HG03460 (cell line): ENCODE measurements at regions not wholly inside any gene's neighbourhood (a gene's known extent, or its start where the extent isn't known, plus 50 kb on each side); places are given as distances from the start of the nearest gene placed in this dataset.

Source experiments
- ATAC-seq: cut with Tn5 transposase; IDR thresholded peaks from one replicate; pipeline ENCODE4 v1.9.1; 2021; ENCODE audit not compliant: unreplicated experiment

- ATAC-seq = no peak
Observed at GRCh38 chr13:57784633-57785032, 153.1 kb downstream of the PCDH17 start.

DNA sequence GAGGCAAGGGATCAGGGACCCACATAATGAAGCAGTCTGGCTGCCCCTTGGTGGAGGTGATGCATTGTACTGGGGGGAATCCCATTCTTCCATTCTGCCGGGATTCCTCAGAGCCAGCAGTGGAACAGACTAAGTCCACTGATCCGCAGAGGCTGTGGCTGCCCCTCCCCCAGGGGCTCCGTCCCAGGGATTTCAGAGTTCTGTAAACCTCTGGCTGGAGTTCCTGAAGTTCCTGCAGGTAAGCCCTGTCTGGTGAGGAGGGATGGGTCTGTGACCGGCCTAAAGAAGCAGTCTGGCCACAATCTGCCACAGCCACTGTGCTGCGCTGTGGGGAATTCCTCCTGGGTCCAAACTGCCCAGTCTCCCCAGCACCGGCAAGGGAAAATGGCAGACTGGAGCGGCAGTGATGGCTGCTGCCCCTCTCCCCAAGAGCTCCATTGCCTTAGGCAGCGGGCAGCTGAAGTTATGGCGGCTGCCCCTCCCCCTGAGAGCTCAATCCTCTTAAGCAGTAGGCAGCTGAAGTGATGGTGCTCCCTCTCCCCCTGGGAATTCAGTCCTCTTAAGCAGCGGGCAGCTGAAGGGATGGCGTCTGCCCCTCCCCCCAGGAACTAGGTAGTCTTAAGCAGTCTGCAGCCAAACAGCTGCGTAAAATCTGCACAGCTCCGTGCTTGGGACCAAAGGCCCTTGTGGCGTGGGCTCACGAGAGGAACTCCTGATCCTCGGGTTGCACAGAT lies 155.7 kb downstream of the PCDH17 start:
- no peak for ATAC-seq

DNA sequence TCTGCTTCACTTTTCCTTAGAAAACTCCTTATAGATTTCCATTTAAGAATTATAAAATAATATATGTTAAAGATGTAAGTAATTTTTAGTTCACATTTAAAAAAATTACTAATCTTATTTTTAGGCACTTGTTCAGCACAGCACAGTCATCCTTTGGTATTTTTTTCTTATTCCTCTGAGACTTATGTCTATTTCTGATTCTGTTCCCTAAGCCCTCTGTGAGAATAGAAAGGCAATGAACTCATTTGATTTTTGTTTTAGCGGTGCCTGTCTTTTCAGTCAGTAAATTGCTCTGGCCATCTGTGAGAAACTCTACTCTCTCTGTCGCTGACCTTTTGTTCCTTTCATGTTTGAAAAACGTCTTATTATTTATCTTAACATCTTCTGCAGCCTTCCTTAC lies 168.1 kb downstream of the PCDH17 start:
- ATAC-seq = no peak

- ATAC-seq = no peak
Observed at GRCh38 chr13:57813651-57814050, 182.1 kb downstream of the PCDH17 start.

- no peak for ATAC-seq
Observed at GRCh38 chr13:57815600-57815999, 184.1 kb downstream of the PCDH17 start.

GRCh38 chr13:57820924-57821323 lies 189.4 kb downstream of the PCDH17 start:
- ATAC-seq = no peak

DNA sequence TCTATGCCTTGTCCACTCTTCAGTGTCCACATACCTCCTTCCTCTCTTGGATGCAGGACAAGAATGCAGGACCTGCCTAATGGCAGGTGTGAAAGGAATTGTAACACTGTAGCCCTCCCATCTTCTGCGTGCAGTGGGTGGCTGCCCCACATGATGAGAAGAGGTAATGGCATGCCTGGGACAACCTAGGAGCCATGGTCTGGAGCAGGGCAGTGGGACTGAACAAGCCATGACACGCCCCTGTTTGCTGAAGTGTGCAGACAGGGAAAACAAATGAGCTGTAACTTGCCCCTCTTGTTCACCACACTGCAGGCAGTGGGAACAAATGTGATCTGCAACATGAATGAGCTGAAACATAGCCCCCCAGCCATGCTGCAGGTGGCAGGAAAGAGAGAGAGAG lies 192.2 kb downstream of the PCDH17 start:
- ATAC-seq = no peak

GRCh38 chr13:57824121-57824520 lies 192.6 kb downstream of the PCDH17 start:
- ATAC-seq = no peak

GRCh38 chr13:57825066-57825465 lies 193.5 kb downstream of the PCDH17 start:
- ATAC-seq = no peak

DNA sequence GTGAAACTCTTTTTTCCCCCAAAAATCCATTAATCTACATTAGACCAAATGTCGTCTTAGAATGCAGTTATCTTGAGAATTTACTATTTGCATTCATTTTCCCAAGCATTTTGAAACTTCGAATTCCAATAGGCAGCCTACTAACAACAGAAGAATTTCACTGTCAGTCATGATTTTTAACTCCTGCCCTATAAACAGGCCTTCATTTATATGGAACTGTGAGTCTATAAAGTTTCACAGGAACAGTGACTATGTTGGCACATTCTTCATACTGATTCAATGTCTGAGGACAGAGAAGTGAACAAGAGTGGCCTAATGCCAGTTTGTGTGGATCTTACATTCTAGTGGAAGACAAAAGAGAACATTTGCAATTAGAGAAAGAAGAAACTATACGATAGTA lies 198.0 kb downstream of the PCDH17 start:
- no peak for ATAC-seq

- no peak for ATAC-seq
Observed at GRCh38 chr13:57832187-57832586, 200.6 kb downstream of the PCDH17 start.

DNA sequence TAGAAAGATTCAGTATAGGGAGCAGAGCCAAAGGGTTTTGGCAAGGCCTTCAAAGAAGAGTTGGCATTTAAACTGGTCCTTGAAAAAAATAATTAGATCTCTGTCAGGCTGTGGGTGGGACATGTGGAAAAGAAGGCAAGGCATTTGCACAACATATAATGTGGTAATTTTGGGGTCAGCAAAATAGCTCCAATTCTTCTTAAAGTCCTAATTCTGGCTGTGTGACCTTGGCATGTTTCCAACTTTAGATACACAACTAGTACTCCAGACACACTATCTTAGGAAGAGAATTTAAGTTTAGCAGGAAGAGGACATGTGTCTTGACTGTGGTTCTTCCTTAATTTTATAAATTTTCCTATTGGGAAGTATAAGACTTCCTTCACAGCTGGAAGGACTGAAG lies 206.3 kb downstream of the PCDH17 start:
- ATAC-seq = no peak

DNA sequence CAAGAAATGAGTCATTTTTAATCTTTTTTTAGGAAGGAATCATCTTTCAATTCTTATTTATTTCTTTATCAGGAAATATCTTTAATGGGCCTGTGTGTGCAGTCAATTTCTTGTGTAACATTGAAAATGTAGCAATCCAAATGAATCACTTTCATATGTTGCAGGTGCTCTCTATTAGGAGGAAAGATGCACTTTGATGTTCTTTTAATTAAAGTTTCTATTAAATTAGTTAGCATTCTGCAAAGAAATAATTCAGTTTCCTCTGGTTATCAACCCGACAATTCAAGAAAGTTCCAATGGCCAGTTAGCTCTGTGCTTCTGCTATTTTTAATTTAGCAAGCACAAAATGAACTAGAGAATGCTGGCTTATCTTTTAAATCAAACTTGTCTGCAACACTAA lies 212.0 kb downstream of the PCDH17 start:
- ATAC-seq = no peak

DNA sequence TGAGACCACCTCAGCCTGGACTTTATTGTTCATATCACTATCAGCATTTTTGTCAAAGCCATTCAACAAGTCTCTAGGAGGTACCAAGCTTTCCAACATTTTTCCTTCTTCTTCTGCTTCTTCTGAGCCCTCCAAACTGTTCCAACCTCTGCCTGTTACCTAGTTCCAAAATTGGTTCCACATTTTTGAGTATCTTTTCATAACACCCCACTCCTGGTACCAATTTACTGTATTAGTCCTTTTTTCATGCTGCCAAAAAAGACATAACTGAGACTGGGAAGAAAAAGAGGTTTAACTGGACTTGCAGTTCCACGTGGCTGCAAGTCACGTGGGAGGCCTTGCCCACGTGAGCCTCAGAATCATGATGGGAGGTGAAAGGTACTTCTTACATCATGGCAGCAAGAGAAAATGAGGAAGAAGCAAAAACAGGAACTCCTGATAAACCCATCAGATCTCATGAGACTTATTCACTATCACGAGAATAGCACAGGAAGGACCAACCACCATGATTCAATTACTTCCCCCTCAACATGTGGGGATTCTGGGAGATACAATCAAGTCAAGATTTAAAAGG lies 215.1 kb downstream of the PCDH17 start:
- ATAC-seq = no peak

DNA sequence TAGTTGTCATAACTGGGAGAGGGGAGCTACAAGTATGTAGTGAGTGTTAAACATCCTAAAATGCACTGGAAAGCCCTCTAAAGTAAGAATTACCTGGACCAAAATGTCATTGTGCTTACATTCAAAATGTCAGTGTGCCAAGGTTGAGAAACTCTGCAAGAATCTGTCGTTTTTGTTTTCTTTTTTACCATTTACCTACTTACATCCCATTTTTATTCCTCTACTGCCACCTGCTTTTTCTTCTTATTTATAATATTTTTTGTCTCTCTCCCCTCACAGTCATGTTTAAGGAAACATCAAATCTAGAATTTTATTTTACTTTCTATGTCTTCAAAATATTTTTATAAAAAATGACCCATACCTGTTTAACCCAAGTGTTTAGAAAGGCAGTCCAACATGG lies 226.4 kb downstream of the PCDH17 start:
- no peak for ATAC-seq

DNA sequence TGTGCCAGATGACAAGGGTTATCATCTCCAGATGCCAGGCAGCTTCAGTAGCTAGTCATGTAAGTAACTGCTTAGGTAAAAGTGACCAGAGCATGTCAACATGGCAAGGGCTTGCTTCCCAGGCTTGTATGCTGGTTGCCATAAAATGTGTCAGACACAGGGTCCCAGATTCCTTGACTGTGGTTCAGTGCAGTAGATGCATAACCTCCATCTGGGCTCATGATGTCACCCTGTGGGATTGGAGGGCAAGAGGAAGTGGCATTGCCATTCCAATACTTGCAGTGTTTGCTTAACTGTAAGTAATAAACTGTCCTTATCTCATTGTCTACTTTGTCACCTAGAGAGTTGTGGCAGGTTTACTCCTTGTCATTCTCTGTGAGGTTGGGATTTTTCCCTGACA lies 226.8 kb downstream of the PCDH17 start:
- no peak for ATAC-seq

DNA sequence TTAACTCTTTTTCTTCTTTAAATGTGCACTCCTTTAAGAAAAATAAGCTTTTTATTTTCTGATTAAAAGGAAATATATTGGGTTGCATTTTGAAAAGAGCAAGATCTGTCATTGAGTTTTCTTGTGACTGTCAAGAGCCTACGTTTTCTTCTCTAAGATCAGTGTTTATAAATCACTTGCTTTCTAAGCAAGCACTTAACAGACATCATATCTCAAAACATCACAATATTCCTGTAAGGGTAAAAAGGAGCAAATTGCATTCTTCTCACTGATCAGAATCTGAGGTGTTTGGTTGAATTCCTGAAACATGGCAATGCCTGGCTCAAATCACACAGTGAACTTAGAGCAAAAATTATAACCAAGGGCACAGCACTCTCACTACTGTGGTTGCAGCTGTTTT lies 231.3 kb downstream of the PCDH17 start:
- no peak for ATAC-seq

DNA sequence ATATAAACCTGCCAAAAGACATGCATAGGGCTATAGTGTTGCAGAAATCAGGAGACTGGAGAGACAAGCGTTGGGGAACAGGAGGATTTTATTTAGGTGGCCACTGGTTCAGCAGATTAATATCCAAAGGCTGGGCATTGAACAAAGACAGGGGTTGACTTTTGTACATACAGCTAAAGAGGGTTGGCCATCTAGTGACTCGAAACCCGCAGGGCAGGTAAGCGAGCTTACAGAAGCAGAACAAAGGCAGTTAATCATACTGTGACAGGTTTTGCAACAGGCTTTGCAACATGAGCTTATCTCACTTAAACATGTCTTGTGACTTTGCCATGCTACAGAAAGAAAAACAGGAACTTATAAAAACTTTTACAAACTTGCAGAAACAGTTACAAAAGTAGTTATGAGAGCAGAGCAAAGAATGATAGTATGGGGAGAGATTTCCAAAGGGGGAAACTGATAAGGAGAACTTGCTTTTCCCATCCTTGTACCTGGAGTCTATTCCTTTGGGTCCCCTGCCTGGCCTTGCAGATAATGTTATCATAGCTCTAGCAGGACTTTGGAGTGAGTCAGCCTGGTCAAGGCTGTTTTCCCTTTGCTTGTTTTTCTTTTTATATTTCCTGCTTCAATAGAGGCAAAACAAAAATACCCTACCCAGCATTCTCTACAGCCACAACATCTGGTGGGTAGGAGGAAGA lies 234.2 kb downstream of the PCDH17 start:
- ATAC-seq = no peak

- no peak for ATAC-seq
Observed at GRCh38 chr13:57874530-57874929, 243.0 kb downstream of the PCDH17 start.

DNA sequence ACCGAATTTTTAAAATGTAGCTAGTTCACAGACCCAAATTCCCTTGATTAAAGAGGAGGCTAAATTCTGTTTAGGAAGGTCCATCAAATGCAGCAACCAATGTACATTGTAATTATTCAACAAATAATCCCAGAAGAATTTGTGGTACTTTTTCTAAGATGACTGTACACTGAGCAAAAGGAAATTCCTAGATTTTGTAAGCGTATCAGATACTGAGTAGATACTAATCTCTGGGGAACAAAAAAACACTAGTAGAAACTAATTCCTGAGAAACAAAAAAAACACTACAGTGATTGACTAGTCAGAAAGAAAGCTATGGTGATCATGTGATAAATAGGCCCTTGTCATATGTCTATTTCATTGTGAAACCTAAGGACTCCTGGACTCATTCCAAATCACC lies 246.1 kb downstream of the PCDH17 start:
- ATAC-seq = no peak

GRCh38 chr13:57878291-57878690 lies 246.7 kb downstream of the PCDH17 start:
- ATAC-seq = no peak

GRCh38 chr13:57897225-57897624 lies 265.7 kb downstream of the PCDH17 start:
- no peak for ATAC-seq
